GM10266 (cell line): ENCODE measurements at regions not wholly inside any gene's neighbourhood (a gene's known extent, or its start where the extent isn't known, plus 50 kb on each side); places are given as distances from the start of the nearest gene placed in this dataset.

ENCODE experiments used
- DNase-seq: peaks from one replicate; pipeline ENCODE4 v3.0.0; 2012; ENCODE audit errors: extremely low spot score
- TF ChIP-seq, protein P1 (sequence below): IDR thresholded peaks from 2 replicates; pipeline ENCODE4 v1.5.1; 2012; ENCODE audit warnings: mild to moderate bottlenecking, low read depth; ENCODE audit not compliant: control insufficient read depth, insufficient read depth; ENCODE audit errors: missing control alignments

DNA sequence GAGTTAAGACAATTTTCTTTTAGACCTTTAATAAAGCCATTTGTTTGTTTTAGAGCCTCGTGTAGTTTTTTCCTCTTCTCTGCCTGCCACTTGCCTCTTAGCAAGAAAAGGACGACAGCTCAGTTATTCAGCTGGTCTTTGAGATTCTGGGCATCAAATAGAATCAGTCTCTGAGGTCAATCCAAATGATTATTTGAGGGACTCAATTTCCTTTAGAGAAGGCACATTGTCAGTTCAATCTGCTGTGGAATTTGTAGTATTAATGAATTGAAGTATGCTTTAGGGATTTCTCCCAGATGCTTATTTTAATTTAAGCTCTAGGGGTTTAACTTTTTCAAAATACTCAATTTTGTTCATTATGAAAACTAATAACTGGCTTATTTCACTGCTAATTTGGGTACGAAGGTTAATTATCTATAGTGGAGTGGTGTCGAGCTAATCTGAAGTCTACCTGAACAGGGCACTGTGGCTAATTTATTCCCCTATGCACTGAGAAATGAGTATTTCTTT is 841.2 kb upstream of the AUTS2 start:
- TF ChIP-seq, protein P1, sequence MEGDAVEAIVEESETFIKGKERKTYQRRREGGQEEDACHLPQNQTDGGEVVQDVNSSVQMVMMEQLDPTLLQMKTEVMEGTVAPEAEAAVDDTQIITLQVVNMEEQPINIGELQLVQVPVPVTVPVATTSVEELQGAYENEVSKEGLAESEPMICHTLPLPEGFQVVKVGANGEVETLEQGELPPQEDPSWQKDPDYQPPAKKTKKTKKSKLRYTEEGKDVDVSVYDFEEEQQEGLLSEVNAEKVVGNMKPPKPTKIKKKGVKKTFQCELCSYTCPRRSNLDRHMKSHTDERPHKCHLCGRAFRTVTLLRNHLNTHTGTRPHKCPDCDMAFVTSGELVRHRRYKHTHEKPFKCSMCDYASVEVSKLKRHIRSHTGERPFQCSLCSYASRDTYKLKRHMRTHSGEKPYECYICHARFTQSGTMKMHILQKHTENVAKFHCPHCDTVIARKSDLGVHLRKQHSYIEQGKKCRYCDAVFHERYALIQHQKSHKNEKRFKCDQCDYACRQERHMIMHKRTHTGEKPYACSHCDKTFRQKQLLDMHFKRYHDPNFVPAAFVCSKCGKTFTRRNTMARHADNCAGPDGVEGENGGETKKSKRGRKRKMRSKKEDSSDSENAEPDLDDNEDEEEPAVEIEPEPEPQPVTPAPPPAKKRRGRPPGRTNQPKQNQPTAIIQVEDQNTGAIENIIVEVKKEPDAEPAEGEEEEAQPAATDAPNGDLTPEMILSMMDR = no peak
- no peak for DNase-seq

DNA sequence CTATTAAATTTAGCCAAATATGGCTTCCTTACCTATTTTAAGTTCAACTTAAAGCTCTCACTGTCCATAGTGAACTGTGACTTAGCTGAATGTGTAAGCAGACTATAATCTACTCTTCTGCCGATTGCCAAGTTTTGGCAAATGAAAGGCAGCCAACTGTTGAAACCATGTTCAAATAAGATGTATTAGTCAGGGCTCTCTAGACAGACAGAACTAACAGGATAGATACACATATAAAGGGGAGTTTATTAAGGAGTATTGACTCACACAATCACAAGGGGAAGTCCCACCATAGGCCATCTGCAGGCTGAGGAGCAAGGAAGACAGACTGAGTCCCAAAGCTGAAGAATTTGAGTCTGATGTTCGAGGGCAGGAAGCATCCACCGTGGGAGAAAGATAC is 837.7 kb upstream of the AUTS2 start:
- TF ChIP-seq, protein P1 = no peak
- DNase-seq = no peak

DNA sequence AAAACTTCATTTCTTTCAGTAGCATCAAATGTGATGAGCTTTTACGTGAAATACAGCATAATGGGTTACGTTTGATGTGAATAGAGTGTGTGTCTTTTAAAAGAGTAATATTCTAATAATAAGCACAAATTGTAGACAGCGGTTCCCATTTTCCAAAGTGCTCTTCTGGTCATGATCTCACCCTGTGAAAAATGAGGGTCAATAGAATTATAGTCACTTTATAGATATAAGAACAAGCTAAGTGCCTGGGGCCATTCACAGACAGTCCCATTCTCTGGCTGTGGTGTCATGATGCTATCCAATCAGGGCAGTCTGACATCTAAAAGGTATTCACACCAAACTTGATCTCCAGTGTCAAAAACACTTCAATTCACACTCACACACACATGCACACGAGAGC is 830.8 kb upstream of the AUTS2 start:
- no peak for DNase-seq
- TF ChIP-seq, protein P1 = no peak

DNA sequence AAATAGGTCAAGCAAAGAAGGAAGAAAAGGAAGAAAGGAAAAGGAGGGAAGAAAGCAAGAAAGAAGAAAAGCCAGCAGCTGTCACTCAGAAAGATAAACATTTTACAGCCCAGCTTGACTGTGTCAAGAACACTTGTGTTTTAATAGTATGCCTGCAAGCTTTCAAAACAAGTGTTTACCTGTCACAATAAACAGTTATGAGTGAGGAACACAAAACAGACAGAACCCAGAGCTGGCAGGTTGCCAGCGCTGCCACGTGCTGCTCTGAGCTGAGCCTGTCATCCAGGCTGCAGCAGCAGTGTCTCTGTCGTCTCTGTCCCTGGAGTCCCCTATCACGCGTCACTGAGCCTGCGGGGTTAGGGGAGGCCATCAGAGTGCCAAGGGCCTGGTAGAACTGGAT is 827.6 kb upstream of the AUTS2 start:
- TF ChIP-seq, protein P1 = no peak
- no peak for DNase-seq

DNA sequence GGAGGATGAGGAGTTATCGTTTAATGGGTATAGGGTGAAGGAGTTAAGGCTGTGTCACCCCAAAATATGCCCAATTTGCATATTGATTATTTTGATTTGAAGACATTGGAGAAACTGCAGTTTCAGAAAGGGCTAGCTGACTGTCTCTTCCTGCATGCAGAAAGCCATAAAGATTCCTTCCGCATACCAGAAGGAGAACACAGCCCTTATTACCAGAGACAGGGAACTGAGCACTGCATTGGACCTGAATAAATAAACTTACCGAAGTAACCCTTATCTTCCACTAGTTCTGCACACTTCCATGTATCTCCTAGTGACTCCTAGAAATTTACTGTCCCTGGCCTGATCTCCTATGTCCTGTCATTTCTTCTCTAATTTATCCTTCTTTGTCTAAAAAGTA is 821.9 kb upstream of the AUTS2 start:
- TF ChIP-seq, protein P1 = no peak
- no peak for DNase-seq

DNA sequence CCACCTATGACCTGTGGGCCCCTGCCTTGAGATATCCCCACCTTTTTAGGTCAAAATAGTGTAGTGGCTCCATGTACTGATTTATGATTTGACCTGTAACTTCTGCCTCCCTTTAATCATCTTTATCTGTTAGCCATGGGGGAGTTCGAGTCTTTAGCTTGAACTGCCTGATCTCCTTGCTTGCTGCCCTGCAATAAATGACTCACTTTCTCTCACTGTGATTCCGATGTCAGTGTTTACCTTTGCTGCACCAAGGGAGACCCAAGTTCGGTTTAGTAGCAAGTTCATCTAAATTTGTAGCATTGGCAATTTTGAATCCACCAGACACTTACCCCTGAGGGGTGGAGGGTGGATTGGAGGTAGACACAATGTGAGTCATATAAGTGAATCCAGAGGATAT is 814.6 kb upstream of the AUTS2 start:
- DNase-seq = no peak
- TF ChIP-seq, protein P1 = no peak

DNA sequence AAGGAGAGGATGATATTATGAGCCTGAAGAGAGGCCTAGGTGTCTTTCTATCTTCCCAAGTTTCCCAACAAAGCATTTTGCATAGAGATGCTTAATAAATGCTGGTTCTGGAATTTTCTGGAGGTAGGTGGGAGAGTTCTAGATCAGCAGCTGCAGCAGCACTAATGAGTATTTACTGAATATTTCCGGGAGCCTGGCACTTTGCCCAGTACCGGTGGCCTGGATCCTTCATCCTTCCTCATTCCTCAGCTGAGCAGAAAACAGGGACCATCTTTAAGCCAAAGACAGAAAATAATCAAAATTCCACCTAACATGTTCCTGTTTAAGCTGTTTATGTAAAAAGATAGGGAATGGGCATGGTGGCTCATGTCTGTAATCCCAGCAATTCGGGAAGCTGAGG is 813.2 kb upstream of the AUTS2 start:
- TF ChIP-seq, protein P1 = no peak
- DNase-seq = no peak
